Cardiac muscle cell (in vitro differentiated cells and primary cell): ENCODE measurements at regions not wholly inside any gene's neighbourhood (a gene's known extent, or its start where the extent isn't known, plus 50 kb on each side); places are given as distances from the start of the nearest gene placed in this dataset.

Experiments used
- DNase-seq, 2 donors: peaks; one replicate each; pipeline versions ENCODE4 v3.0.0 to v3.0.0-alpha.2; 2010 to 2017; ENCODE audit warnings: low read depth in 1 of 2, low spot score in 1 of 2
- H3K27ac ChIP-seq: fragments of 200-600 bp; sonication (generic); 2 replicates; pipeline ENCODE4 v1.5.1; 2016
- H3K27me3 ChIP-seq: fragments of 200-600 bp; sonication (generic); 2 replicates; pipeline ENCODE4 v1.6.0; 2016; ENCODE audit warnings: control low read depth
- H3K36me3 ChIP-seq: fragments of 200-600 bp; sonication (generic); 2 replicates; pipeline ENCODE4 v1.5.1; 2016; ENCODE audit warnings: control low read depth
- H3K4me1 ChIP-seq: fragments of 200-600 bp; sonication (generic); 2 replicates; pipeline ENCODE4 v1.8.1; 2017; ENCODE audit warnings: low read depth, mild to moderate bottlenecking, mixed run types
- H3K4me3 ChIP-seq: fragments of 200-600 bp; sonication (generic); 2 replicates; pipeline ENCODE4 v1.5.1; 2016; ENCODE audit warnings: mild to moderate bottlenecking
- H3K9me3 ChIP-seq: fragments of 200-600 bp; sonication (generic); 2 replicates; pipeline ENCODE4 v1.5.1; 2017; ENCODE audit warnings: low read depth, mild to moderate bottlenecking, control low read depth
- TF ChIP-seq, protein P1 (sequence below): IDR thresholded peaks from 2 replicates; pipeline ENCODE4 v1.5.1; 2012; ENCODE audit warnings: low read depth, mild to moderate bottlenecking, low read length

DNA sequence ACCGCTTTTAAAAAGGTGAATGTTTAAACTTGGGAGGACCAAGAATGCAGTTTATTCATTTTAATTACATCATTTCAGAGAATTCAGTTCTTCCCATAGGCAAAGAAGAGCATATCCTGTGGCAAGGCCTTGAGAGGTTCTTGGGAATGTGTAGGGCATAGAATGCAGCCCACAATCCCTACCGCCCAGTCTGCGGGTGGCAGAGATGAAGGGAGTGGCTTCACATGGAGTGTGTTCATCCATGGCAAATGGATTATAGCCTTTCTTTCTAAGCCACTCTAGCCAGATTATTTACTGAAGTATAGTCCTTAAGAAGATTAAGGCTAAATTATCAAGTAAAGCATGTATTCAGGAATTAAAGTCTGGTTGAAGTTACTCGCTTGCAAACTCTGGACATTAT, 97.4 kb downstream of the TSPAN8 start:
- H3K9me3 ChIP-seq, result no peaks in the 10 kb centered on the region
- H3K36me3 ChIP-seq, result no peaks in the 10 kb centered on the region
- DNase-seq, result no peak
- TF ChIP-seq, protein P1, sequence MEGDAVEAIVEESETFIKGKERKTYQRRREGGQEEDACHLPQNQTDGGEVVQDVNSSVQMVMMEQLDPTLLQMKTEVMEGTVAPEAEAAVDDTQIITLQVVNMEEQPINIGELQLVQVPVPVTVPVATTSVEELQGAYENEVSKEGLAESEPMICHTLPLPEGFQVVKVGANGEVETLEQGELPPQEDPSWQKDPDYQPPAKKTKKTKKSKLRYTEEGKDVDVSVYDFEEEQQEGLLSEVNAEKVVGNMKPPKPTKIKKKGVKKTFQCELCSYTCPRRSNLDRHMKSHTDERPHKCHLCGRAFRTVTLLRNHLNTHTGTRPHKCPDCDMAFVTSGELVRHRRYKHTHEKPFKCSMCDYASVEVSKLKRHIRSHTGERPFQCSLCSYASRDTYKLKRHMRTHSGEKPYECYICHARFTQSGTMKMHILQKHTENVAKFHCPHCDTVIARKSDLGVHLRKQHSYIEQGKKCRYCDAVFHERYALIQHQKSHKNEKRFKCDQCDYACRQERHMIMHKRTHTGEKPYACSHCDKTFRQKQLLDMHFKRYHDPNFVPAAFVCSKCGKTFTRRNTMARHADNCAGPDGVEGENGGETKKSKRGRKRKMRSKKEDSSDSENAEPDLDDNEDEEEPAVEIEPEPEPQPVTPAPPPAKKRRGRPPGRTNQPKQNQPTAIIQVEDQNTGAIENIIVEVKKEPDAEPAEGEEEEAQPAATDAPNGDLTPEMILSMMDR, result no peak
- H3K4me3 ChIP-seq, result no peak overlapping the region
- no peaks in the 10 kb centered on the region for H3K4me1 ChIP-seq
- no peak overlapping the region for H3K27ac ChIP-seq
- no peaks in the 10 kb centered on the region for H3K27me3 ChIP-seq

DNA sequence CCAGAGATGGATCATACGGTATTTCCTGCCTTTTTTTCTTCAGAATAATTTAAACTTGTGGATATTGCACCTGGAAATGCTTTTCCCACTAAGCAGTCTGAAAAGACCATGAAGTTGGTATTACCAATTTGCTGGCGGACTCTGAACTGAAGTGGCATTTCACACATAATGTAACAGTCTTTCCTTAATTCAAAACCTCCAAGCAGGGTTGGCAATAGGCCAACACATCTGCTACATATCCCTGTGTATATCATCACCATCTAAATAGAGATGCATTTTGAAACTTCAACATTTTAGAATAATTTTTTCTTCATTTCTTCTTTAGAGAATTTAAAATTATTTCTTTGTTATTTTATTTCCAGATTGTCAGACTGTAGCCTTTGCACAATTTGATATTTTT, 100.5 kb downstream of the TSPAN8 start:
- no peak overlapping the region for H3K27ac ChIP-seq
- H3K27me3 ChIP-seq, result no peaks in the 10 kb centered on the region
- H3K4me3 ChIP-seq, result no peak overlapping the region
- H3K36me3 ChIP-seq, result no peaks in the 10 kb centered on the region
- H3K4me1 ChIP-seq, result no peaks in the 10 kb centered on the region
- peak in 1 of 2 donors; percentile 39 for DNase-seq
- TF ChIP-seq, protein P1, result no peak
- no peaks in the 10 kb centered on the region for H3K9me3 ChIP-seq

DNA sequence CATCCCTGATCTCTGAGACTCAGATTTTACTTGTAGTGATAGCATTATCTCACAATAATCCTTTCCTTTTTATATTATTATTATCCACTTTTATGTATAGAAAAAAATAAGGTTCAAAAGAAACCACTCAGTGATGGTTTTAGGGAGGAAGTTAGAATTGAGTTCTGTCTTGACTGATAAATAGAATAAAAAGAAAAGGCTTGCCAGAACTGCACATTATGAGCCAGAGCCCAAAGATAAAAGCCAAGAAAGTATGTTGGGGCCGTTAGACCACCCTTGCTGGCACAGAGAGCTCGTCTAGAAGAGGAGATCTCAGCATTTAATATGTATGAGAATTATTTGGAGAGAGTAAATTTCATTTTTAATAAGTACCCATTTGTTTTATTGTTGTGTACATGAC, 103.2 kb downstream of the TSPAN8 start:
- Histone ChIP-seq H3K27ac (no peak overlapping the region), H3K4me3 (no peak overlapping the region)

DNA sequence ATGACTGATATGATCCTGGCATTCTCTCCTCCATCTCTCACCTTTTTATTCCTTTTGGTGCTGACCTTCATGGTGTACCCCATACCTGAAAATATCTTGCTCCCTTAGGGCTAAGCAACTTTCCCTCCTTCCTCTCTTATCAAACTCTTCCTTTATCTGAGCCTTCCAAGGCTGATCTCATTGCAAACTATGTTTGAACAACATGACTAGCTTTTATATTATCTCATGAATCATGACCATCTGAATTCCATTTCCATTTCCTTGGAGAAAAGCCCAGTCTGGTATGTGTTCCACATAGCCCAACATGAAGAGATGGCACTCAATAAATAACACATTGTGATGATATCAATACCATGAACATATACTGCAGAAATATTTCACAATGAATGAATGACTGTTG, 111.6 kb downstream of the TSPAN8 start:
- Histone ChIP-seq H3K27me3 (no peaks in the 10 kb centered on the region), H3K27ac (no peak overlapping the region)

More for the DNA sequence above, 103.2 kb downstream of the TSPAN8 start:
- DNase-seq, result no peak
- TF ChIP-seq, protein P1, result no peak
- Histone ChIP-seq H3K36me3 (no peaks in the 10 kb centered on the region), H3K4me1 (no peaks in the 10 kb centered on the region), H3K27me3 (no peaks in the 10 kb centered on the region), H3K9me3 (no peaks in the 10 kb centered on the region)

DNA sequence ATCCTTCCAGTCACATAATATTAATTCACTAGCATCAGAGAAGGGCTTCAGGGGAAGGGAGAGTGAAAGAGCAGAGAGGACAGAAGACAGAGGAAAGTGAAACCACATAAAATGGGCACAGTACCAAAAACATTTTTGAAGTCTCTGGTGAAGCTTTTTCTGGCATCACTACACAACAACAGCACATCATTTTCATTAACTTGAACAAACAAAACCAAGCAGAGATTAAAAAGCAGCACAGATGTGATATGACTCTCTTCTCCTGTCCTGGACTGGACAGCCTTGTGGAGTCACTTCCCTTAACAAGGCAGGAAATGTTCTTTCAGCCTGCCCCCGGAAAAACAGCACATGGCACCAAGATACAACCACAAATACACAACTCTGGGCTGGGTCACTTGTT, 112.0 kb downstream of the TSPAN8 start:
- H3K27me3 ChIP-seq, result no peaks in the 10 kb centered on the region
- TF ChIP-seq, protein P1, result no peak

More for the DNA sequence above, 111.6 kb downstream of the TSPAN8 start:
- DNase-seq, result peak in 1 of 2 donors; percentile 70
- Histone ChIP-seq H3K4me3 (no peak overlapping the region), H3K4me1 (no peaks in the 10 kb centered on the region), H3K9me3 (no peaks in the 10 kb centered on the region), H3K36me3 (no peaks in the 10 kb centered on the region)
- TF ChIP-seq, protein P1, result no peak

DNA sequence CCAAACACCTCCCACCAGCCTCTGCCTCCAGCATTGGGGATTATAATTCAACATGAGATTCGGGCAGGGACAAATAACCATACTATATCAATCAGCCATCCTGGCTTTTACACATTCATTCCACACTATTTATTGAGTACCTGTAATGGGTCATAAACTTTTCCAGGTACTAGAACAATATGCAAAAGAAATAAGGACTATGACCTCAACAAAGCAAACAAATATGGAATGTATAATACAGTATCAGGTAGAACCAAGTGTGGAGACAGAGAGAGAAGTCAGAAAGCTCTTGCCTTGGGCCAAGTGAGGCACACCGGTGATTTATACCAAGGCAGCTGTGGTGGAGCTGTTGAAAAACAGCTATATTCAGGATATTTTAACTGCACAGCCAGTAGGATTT, 116.3 kb downstream of the TSPAN8 start:
- Histone ChIP-seq H3K27me3 (no peaks in the 10 kb centered on the region), H3K9me3 (no peaks in the 10 kb centered on the region), H3K4me1 (no peaks in the 10 kb centered on the region), H3K36me3 (no peaks in the 10 kb centered on the region), H3K27ac (no peak overlapping the region), H3K4me3 (no peak overlapping the region)
- no peak for DNase-seq
- TF ChIP-seq, protein P1, result no peak

More for the DNA sequence above, 112.0 kb downstream of the TSPAN8 start:
- H3K36me3 ChIP-seq, result no peaks in the 10 kb centered on the region
- H3K9me3 ChIP-seq, result no peaks in the 10 kb centered on the region
- no peak overlapping the region for H3K27ac ChIP-seq
- peak in 1 of 2 donors; percentile 88 for DNase-seq
- H3K4me3 ChIP-seq, result no peak overlapping the region
- no peaks in the 10 kb centered on the region for H3K4me1 ChIP-seq
